ENCODE measurements at regions not wholly inside any gene's neighbourhood (a gene's known extent, or its start where the extent isn't known, plus 50 kb on each side); places are given as distances from the start of the nearest gene placed in this dataset.

DNA sequence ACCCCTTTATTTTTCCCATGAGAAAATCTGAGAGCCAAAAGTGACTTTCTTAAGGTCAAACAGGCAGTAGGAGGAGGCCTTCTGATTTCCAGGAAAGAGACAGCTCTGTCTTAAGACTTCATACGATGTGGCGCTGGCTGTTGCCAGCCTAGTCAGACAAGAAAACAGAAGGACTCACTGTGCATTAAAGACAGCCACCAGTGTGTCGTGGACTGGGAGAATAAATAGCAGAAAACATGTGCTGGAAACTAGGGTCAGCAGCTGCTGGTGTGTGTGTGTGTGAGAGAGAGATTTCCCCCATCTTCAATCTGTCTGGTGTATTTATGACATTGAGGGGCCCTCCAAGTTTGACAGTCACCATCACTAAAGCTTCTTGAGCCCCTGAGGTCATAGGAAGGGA is 708.6 kb upstream of the TMEM132C start:
- Histone ChIP-seq H3K9ac (ENCODE audit: low read length) (no peak overlapping the region), H3K27ac (ENCODE audit: low read length) (0 out of 2 replicates have a peak overlapping the region, but pooled peaks have one; percentile 0), H3K4me2 (ENCODE audit: low read length) (no peak overlapping the region), H3K27me3 (ENCODE audit: low read length) (no peaks in the 10 kb centered on the region), H3F3A (ENCODE audit: low read length, unreplicated experiment) (no peaks in the 10 kb centered on the region), H4K20me1 (ENCODE audit: low read length) (no peaks in the 10 kb centered on the region), H3K9me3 (ENCODE audit: low read length) (no peaks in the 10 kb centered on the region), H2AFZ (ENCODE audit: low read length) (no peak overlapping the region), H3K4me3 (ENCODE audit: low read length) (no peak overlapping the region), H3K36me3 (ENCODE audit: low read depth, low read length) (no peaks in the 10 kb centered on the region), H3K9me2 (replicated peaks; ENCODE audit: low read length) (no peaks in the 10 kb centered on the region), H3K4me1 (ENCODE audit: insufficient read depth, low read length) (peaks cover 34% of the 10 kb centered on the region), H3K79me2 (ENCODE audit: low read length) (no peaks in the 10 kb centered on the region)
- BruUV-seq (replicated peaks): no TSS peak
- DNase-seq (no peak), ATAC-seq (no peak)
- ChIA-PET CTCF (no interaction called here), POLR2A (ENCODE audit: unreplicated experiment) (interaction anchor here (0.5 to 0.6 kb wide), 2 partner anchors 9 to 25 kb away, joined by 3 to 5 read pairs; no protein-coding TSS in a partner anchor)
- intact Hi-C loops (cut with micrococcal nuclease): no loop called here
- TF ChIP-seq EZH2phosphoT487 (IDR thresholded peaks at IDR 0.05; ENCODE audit: borderline replicate concordance, low read length) (no peak), EZH2 (IDR thresholded peaks at IDR 0.05; ENCODE audit: low read length, unreplicated experiment) (no peak)
- TF ChIP-seq, protein P1, sequence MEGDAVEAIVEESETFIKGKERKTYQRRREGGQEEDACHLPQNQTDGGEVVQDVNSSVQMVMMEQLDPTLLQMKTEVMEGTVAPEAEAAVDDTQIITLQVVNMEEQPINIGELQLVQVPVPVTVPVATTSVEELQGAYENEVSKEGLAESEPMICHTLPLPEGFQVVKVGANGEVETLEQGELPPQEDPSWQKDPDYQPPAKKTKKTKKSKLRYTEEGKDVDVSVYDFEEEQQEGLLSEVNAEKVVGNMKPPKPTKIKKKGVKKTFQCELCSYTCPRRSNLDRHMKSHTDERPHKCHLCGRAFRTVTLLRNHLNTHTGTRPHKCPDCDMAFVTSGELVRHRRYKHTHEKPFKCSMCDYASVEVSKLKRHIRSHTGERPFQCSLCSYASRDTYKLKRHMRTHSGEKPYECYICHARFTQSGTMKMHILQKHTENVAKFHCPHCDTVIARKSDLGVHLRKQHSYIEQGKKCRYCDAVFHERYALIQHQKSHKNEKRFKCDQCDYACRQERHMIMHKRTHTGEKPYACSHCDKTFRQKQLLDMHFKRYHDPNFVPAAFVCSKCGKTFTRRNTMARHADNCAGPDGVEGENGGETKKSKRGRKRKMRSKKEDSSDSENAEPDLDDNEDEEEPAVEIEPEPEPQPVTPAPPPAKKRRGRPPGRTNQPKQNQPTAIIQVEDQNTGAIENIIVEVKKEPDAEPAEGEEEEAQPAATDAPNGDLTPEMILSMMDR (conservative IDR thresholded peaks at IDR 0.05; ENCODE audit: low read depth, low read length): no peak

DNA sequence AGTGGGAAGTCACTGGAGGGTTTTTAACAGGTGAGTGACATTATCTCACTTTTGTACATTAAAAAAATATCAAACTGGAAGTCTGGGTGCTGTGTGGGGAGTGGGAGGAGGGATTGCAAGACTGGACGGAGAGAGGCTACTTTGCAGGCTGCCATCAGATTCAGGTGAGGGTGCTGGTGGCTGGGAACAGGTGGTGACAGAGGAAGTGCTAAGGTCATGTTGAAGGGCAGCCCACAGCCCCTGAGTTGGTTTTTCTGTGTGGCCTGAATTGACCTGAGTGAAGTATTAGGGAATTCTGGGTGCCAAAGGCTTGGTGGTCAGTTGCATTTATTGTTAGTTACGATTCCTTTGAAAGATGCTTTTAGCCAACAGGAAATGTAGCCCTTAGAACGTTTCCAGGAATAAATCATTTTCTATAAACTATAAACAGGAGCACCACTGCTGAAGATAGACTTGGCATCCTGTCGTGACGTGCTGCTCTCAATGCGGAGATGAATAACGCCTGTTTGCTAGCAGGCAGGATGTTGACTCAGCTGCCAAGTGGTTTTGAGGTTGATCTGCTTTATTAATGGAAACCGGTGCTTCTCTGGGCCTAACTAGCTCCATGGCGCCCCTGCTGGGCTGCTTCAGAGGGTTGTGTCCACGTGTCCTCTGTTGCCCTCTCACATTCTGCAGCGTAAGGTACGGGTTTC is 707.5 kb upstream of the TMEM132C start:
- TF ChIP-seq, protein P1 (conservative IDR thresholded peaks at IDR 0.05; ENCODE audit: low read depth, low read length): peak; percentile 96
- no peak for TF ChIP-seq EZH2phosphoT487 (IDR thresholded peaks at IDR 0.05; ENCODE audit: borderline replicate concordance, low read length)
- peak; percentile 95 for ATAC-seq
- no peaks in the 10 kb centered on the region for H3F3A ChIP-seq (ENCODE audit: low read length, unreplicated experiment)
- POLR2A ChIA-PET (ENCODE audit: unreplicated experiment): no interaction called here
- BruUV-seq (replicated peaks): no TSS peak
- no peaks in the 10 kb centered on the region for H3K9me3 ChIP-seq (ENCODE audit: low read length)
- no peaks in the 10 kb centered on the region for H3K27me3 ChIP-seq (ENCODE audit: low read length)
- intact Hi-C loops (cut with micrococcal nuclease): loop anchor here (1.0 kb wide), 1 partner anchor 72 kb away; no protein-coding TSS in a partner anchor
- no peaks in the 10 kb centered on the region for H3K36me3 ChIP-seq (ENCODE audit: low read depth, low read length)
- H3K4me1 ChIP-seq (ENCODE audit: insufficient read depth, low read length): peaks cover 34% of the 10 kb centered on the region
- 0 out of 2 replicates have a peak overlapping the region, but pooled peaks have one; percentile 15 for H3K4me3 ChIP-seq (ENCODE audit: low read length)
- H3K4me2 ChIP-seq (ENCODE audit: low read length): peak overlapping the region; percentile 51
- DNase-seq: peak; percentile 98
- no peaks in the 10 kb centered on the region for H4K20me1 ChIP-seq (ENCODE audit: low read length)
- peak overlapping the region; percentile 94 for H3K27ac ChIP-seq (ENCODE audit: low read length)
- H3K9ac ChIP-seq (ENCODE audit: low read length): peak overlapping the region; percentile 62
- H2AFZ ChIP-seq (ENCODE audit: low read length): peak overlapping the region; percentile 67
- CTCF ChIA-PET: interaction anchor here (0.6 to 0.7 kb wide), 2 partner anchors 29 to 74 kb away, joined by 3 read pairs; no protein-coding TSS in a partner anchor
- H3K79me2 ChIP-seq (ENCODE audit: low read length): no peaks in the 10 kb centered on the region
- no peaks in the 10 kb centered on the region for H3K9me2 ChIP-seq (replicated peaks; ENCODE audit: low read length)

DNA sequence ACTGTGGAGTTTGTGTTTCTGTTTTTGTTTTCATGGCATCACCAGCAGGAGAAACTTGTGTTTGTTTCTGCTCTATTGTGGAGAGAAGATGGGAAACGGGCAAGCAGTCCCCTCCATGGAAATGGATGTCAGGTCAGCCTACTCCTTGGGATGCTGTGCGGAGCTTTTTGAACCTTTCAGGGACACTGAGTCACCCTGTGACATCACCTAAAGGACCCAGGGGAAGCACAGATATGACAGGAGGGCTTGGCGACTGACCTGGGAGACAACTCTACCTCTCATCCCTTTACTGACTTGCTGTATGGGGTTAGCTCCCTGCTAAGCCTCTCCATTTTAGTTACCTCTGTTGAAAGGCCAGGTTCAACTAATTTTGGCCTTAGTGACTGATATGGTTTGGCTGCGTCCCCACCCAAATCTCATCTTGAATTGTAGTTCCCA is 706.9 kb upstream of the TMEM132C start:
- no peak overlapping the region for H3K4me2 ChIP-seq (ENCODE audit: low read length)

More for the DNA sequence above, 706.9 kb upstream of the TMEM132C start:
- H3K4me3 ChIP-seq (ENCODE audit: low read length): no peak overlapping the region
- H4K20me1 ChIP-seq (ENCODE audit: low read length): no peaks in the 10 kb centered on the region
- H3K9me2 ChIP-seq (replicated peaks; ENCODE audit: low read length): no peaks in the 10 kb centered on the region
- no peaks in the 10 kb centered on the region for H3K79me2 ChIP-seq (ENCODE audit: low read length)
- no peaks in the 10 kb centered on the region for H3K27me3 ChIP-seq (ENCODE audit: low read length)
- peaks cover 32% of the 10 kb centered on the region for H3K4me1 ChIP-seq (ENCODE audit: insufficient read depth, low read length)
- DNase-seq (no peak), ATAC-seq (no peak)
- no peaks in the 10 kb centered on the region for H3K36me3 ChIP-seq (ENCODE audit: low read depth, low read length)
- ChIA-PET CTCF (interaction anchor here (0.7 kb wide), 1 partner anchor 28 kb away, joined by 3 read pairs; no protein-coding TSS in a partner anchor), POLR2A (ENCODE audit: unreplicated experiment) (no interaction called here)
- no peaks in the 10 kb centered on the region for H3K9me3 ChIP-seq (ENCODE audit: low read length)
- peak overlapping the region; percentile 57 for H3K27ac ChIP-seq (ENCODE audit: low read length)
- peak overlapping the region; percentile 41; the same call in 1 of the 2 replicates for H3K9ac ChIP-seq (ENCODE audit: low read length)
- TF ChIP-seq EZH2 (IDR thresholded peaks at IDR 0.05; ENCODE audit: low read length, unreplicated experiment): no peak
- no peak for TF ChIP-seq EZH2phosphoT487 (IDR thresholded peaks at IDR 0.05; ENCODE audit: borderline replicate concordance, low read length)
- TF ChIP-seq, protein P1 (conservative IDR thresholded peaks at IDR 0.05; ENCODE audit: low read depth, low read length): no peak; the same call in 1 of the 2 replicates
- no TSS peak for BruUV-seq (replicated peaks)
- intact Hi-C loops (cut with micrococcal nuclease): no loop called here
- peak overlapping the region; percentile 67 for H2AFZ ChIP-seq (ENCODE audit: low read length)
- no peaks in the 10 kb centered on the region for H3F3A ChIP-seq (ENCODE audit: low read length, unreplicated experiment)

Data from PC-3 (cell line).